ENCODE measurements at regions not wholly inside any gene's neighbourhood (a gene's known extent, or its start where the extent isn't known, plus 50 kb on each side); places are given as distances from the start of the nearest gene placed in this dataset.
"Not testable (repeated sequence)": the region's sequence is repeated elsewhere in the genome, so short reads cannot be mapped to it uniquely, and the experiment has no call there.

GRCh38 chr14:105659935-105660527 lies 133.6 kb downstream of the TMEM121 start:
- DNase-seq: no peak
- Histone ChIP-seq H3K4me3 (no peak overlapping the region), H3K27me3 (no peaks in the 10 kb centered on the region), H3K9me3 (no peaks in the 10 kb centered on the region), H3K4me1 (no peaks in the 10 kb centered on the region), H3K27ac (no peak overlapping the region), H3K36me3 (ENCODE audit: low read depth, missing control alignments) (no peaks in the 10 kb centered on the region)
- 88 to 92% methylated on average over 9 of the region's 9 CpGs for WGBS, 2 donors
- no peak for TF ChIP-seq POLR2A (IDR thresholded peaks at IDR 0.05)
- TF ChIP-seq, protein P1, sequence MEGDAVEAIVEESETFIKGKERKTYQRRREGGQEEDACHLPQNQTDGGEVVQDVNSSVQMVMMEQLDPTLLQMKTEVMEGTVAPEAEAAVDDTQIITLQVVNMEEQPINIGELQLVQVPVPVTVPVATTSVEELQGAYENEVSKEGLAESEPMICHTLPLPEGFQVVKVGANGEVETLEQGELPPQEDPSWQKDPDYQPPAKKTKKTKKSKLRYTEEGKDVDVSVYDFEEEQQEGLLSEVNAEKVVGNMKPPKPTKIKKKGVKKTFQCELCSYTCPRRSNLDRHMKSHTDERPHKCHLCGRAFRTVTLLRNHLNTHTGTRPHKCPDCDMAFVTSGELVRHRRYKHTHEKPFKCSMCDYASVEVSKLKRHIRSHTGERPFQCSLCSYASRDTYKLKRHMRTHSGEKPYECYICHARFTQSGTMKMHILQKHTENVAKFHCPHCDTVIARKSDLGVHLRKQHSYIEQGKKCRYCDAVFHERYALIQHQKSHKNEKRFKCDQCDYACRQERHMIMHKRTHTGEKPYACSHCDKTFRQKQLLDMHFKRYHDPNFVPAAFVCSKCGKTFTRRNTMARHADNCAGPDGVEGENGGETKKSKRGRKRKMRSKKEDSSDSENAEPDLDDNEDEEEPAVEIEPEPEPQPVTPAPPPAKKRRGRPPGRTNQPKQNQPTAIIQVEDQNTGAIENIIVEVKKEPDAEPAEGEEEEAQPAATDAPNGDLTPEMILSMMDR (IDR thresholded peaks at IDR 0.05): no peak
- intact Hi-C loops (cut with DNase I; ENCODE audit: low total_unique reads): no loop called here

- TF ChIP-seq, protein P1 (IDR thresholded peaks at IDR 0.05): no peak
- no peak for TF ChIP-seq POLR2A (IDR thresholded peaks at IDR 0.05)
- DNase-seq: no peak
- Histone ChIP-seq H3K4me1 (no peaks in the 10 kb centered on the region), H3K9me3 (no peaks in the 10 kb centered on the region), H3K36me3 (ENCODE audit: low read depth, missing control alignments) (no peaks in the 10 kb centered on the region), H3K27me3 (no peaks in the 10 kb centered on the region), H3K4me3 (no peak overlapping the region), H3K27ac (no peak overlapping the region)
- intact Hi-C loops (cut with DNase I; ENCODE audit: low total_unique reads): no loop called here
- 76 to 91% methylated on average over 4 to 9 of the region's 11 CpGs for WGBS, 2 donors
These were observed 134.6 kb downstream of the TMEM121 start for GRCh38 chr14:105660816-105661531.

DNA sequence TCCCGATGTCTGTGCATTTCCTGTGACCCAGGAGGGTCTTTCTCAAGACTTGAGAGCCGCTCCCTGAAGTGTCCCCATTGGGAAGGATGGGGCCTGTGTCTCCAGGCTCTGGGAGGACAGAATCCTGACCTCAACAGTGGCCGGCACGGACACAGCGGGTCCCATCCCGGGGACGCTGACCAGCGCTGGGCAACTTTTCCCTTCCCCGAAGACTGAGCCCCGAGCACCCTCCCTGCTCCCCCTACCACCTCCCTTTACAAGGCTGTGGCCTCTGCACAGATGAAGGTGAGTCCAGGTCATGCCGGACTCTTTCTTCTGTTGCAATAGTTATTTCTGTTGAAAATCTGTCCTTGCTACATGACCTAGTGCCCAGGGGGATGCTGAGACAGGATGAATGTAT lies 135.7 kb downstream of the TMEM121 start:
- H3K9me3 ChIP-seq; DNase-seq; H3K36me3 ChIP-seq (ENCODE audit: low read depth, missing control alignments); H3K27me3 ChIP-seq; H3K4me1 ChIP-seq; intact Hi-C loops (cut with DNase I; ENCODE audit: low total_unique reads); H3K4me3 ChIP-seq; H3K27ac ChIP-seq: not testable (repeated sequence)
- 82 to 90% methylated on average over 11 of the region's 11 CpGs for WGBS, 2 donors

- H3K36me3 ChIP-seq (ENCODE audit: low read depth, missing control alignments); intact Hi-C loops (cut with DNase I; ENCODE audit: low total_unique reads); H3K27ac ChIP-seq; H3K9me3 ChIP-seq; H3K4me3 ChIP-seq; H3K27me3 ChIP-seq; H3K4me1 ChIP-seq; DNase-seq: not testable (repeated sequence)
- 84% methylated on average over 9 of the region's 12 CpGs; no CpG with 5 or more reads in 1 of the 2 donors for WGBS, 2 donors
These were observed 136.2 kb downstream of the TMEM121 start for GRCh38 chr14:105662592-105662991.

- intact Hi-C loops (cut with DNase I; ENCODE audit: low total_unique reads); H3K27ac ChIP-seq; H3K27me3 ChIP-seq; H3K4me3 ChIP-seq; H3K36me3 ChIP-seq (ENCODE audit: low read depth, missing control alignments); DNase-seq; H3K9me3 ChIP-seq; H3K4me1 ChIP-seq: not testable (repeated sequence)
- WGBS, 2 donors: 66 to 78% methylated on average over 5 to 7 of the region's 23 CpGs
These were observed 136.9 kb downstream of the TMEM121 start for GRCh38 chr14:105663323-105663722.

DNA sequence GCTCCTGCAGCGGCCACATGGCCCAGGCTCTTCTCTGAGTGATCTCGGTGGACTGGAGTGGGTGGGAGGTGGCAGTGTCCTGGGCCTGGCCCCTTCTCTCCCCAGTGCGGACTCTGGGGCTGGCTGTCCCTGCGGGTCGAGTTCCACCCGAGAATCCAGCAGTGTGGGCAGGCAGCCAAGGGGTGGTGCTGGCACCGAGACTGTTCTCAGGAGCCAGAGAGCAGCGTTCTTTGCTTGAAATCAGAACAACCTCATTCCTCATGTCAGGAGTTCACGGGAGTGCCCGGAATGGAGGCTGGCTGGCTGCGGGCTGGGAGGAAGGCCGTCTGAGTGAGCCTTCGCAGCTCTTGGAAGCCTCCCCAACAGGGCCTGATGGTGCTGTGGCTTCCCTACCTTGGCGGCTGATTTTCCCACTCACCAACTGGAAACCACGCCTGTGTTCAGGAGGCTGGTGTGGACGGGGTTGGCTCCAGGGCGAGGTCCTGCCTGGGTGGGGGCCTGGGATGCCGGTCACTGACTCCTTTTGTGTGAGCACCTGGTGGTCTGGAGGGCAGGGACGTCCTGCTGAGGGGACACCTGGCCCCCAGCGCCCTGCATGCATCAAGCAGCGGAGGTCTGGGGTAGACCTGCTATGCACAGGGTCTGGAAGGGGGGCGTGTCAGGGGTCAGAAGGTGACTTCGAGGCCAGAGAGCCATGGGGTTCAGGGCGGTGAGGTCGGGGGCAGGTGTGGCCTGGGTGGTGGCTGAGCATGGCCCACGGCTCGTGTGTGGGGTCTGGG lies 137.6 kb downstream of the TMEM121 start:
- H3K36me3 ChIP-seq (ENCODE audit: low read depth, missing control alignments); H3K27me3 ChIP-seq; H3K4me1 ChIP-seq; H3K9me3 ChIP-seq; H3K27ac ChIP-seq; intact Hi-C loops (cut with DNase I; ENCODE audit: low total_unique reads); H3K4me3 ChIP-seq: not testable (repeated sequence)
- WGBS, 2 donors: 73 to 92% methylated on average over 4 to 18 of the region's 27 CpGs
- DNase-seq: peak; percentile 55

All from testis (tissue), 2 donors.